GM12878 (cell line): ENCODE measurements at regions not wholly inside any gene's neighbourhood (a gene's known extent, or its start where the extent isn't known, plus 50 kb on each side); places are given as distances from the start of the nearest gene placed in this dataset.

Experiments
- ATAC-seq: fragments of 200-7000 bp; cut with Tn5 transposase; 3 replicates; pipeline ENCODE4 v1.9.1; 2020; ENCODE audit warnings: mild to moderate bottlenecking, moderate library complexity
- BruUV-seq: library from RNA; stranded (reverse); fragments of 400-500 nt; replicated peaks from 2 replicates; lab custom pipeline; 2021; lab: Mats Ljungman, UMichigan
- CTCF ChIA-PET: fragments of 300-600 bp; sonication (Branson Sonifier 250); formaldehyde crosslinking; extraction: SDS; loops from one replicate; lab custom pipeline; 2021; ENCODE audit warnings: inconsistent platforms; lab: Yijun Ruan, JAX
- POLR2A ChIA-PET: fragments of 350-600 bp; formaldehyde crosslinking; extraction: SDS; loops from one replicate; lab custom pipeline; 2021; ENCODE audit warnings: inconsistent platforms; lab: Charles Lee
- RAD21 ChIA-PET: fragments of 300-600 bp; sonication (Branson Sonifier 250); formaldehyde crosslinking; loops from one replicate; lab custom pipeline; 2023; ENCODE audit warnings: antibody characterized with exemption; ENCODE audit not compliant: unreplicated experiment; lab: Charles Lee
- SMC1A ChIA-PET: fragments of 300-600 bp; sonication (Branson Sonifier 250); formaldehyde crosslinking; loops from one replicate; lab custom pipeline; 2023; ENCODE audit not compliant: unreplicated experiment, uncharacterized antibody; lab: Charles Lee
- DNase-seq: peaks from one replicate; pipeline ENCODE4 v3.0.0-alpha.2; 2011; ENCODE audit warnings: low read depth, low spot score
- FAIRE-seq: peaks from 3 replicates; lab custom pipeline; 2011; peaks lifted over from hg19 to GRCh38; lab: Jason Lieb, UNC
- H2AFZ ChIP-seq: 2 replicates; pipeline ENCODE4 v1.6.0; 2011; ENCODE audit warnings: low read depth, low read length, control low read depth; ENCODE audit not compliant: control insufficient read depth
- H3K27ac ChIP-seq: 2 replicates; pipeline ENCODE4 v1.5.1; 2011; ENCODE audit warnings: control low read depth; ENCODE audit not compliant: control insufficient read depth, insufficient read depth
- H3K27me3 ChIP-seq, 2 experiments: replicated peaks in 1 of 2; 2 replicates each; pipeline versions ENCODE4 v1.6.0 to v1.6.1; 2011; ENCODE audit warnings: low read length in 1 of 2; ENCODE audit not compliant: control insufficient read depth in 2 of 2, insufficient read depth in 2 of 2
- H3K36me3 ChIP-seq, 2 experiments: 2 replicates each; pipeline ENCODE4 v1.5.1; 2011; ENCODE audit warnings: low read length in 1 of 2; ENCODE audit not compliant: control insufficient read depth in 2 of 2, insufficient read depth in 2 of 2
- H3K4me1 ChIP-seq: 2 replicates; pipeline ENCODE4 v1.6.1; 2011; ENCODE audit warnings: mild to moderate bottlenecking, low read length, moderate library complexity, mixed read lengths; ENCODE audit not compliant: control insufficient read depth, insufficient read depth
- H3K4me2 ChIP-seq: 2 replicates; pipeline ENCODE4 v1.6.0; 2011; ENCODE audit warnings: control low read depth; ENCODE audit not compliant: control insufficient read depth, insufficient read depth
- H3K4me3 ChIP-seq: fragments of 200-600 bp; sonication (generic); 2 replicates; pipeline ENCODE4 v1.5.1; 2016
- H3K79me2 ChIP-seq: 2 replicates; pipeline ENCODE4 v1.6.0; 2011; ENCODE audit warnings: low read length; ENCODE audit not compliant: control insufficient read depth, insufficient read depth
- H3K9ac ChIP-seq: 2 replicates; pipeline ENCODE4 v1.8.0; 2011; ENCODE audit warnings: low read length, control low read depth, mixed read lengths; ENCODE audit not compliant: control insufficient read depth, insufficient read depth
- H3K9me3 ChIP-seq: replicated peaks from 3 replicates; pipeline ENCODE4 v1.5.1; 2011; ENCODE audit warnings: mild to moderate bottlenecking, low read length; ENCODE audit not compliant: control insufficient read depth, insufficient read depth
- H4K20me1 ChIP-seq: 2 replicates; pipeline ENCODE4 v1.6.0; 2011; ENCODE audit not compliant: control insufficient read depth, insufficient read depth
- BCL11A ChIP-seq: IDR thresholded peaks from 2 replicates; pipeline ENCODE4 v1.6.1; 2011; ENCODE audit warnings: low read depth, low read length
- CREM ChIP-seq: IDR thresholded peaks from 2 replicates; pipeline ENCODE4 v1.6.1; 2014; ENCODE audit warnings: antibody characterized with exemption, low read depth
- GABPA ChIP-seq: IDR thresholded peaks from 2 replicates; pipeline ENCODE4 v1.6.1; 2014; ENCODE audit warnings: antibody characterized with exemption, low read depth, mild to moderate bottlenecking, inconsistent platforms
- LARP7 ChIP-seq: fragments of 450-650 bp; IDR thresholded peaks from 2 replicates; pipeline ENCODE4 v1.6.1; 2017; ENCODE audit warnings: mild to moderate bottlenecking
- SIX5 ChIP-seq: IDR thresholded peaks from 2 replicates; pipeline ENCODE4 v1.6.1; 2011; ENCODE audit warnings: mild to moderate bottlenecking, low read depth, low read length, moderate library complexity; ENCODE audit not compliant: severe bottlenecking
- TAF1 ChIP-seq: IDR thresholded peaks from 2 replicates; pipeline ENCODE4 v1.6.1; 2011; ENCODE audit warnings: mild to moderate bottlenecking, low read depth, low read length, borderline replicate concordance
- TARDBP ChIP-seq: IDR thresholded peaks from 2 replicates; pipeline ENCODE4 v1.6.1; 2016; ENCODE audit warnings: borderline replicate concordance
- ZZZ3 ChIP-seq: IDR thresholded peaks from 2 replicates; pipeline ENCODE4 v1.6.1; 2011; ENCODE audit warnings: low read depth; ENCODE audit not compliant: control insufficient read depth, insufficient read length
- WGBS: methylation state at CpG from one replicate; pipeline ENCODE4 v1.1.6; 2016; ENCODE audit warnings: low lambda C conversion rate; ENCODE audit not compliant: insufficient replicate concordance, insufficient coverage; ENCODE audit errors: missing lambda C conversion rate; 5-methylcytosine and 5-hydroxymethylcytosine counted together
- in situ Hi-C: fragments of 300-500 bp; cut with MboI; formaldehyde crosslinking; loops from 9 replicates; pipeline ENCODE4 v1.14.3; 2018; ENCODE audit warnings: mixed read lengths
- intact Hi-C: fragments of 100-400 bp; cut with micrococcal nuclease; formaldehyde crosslinking; loops from one replicate; pipeline ENCODE4 v1.14.2; 2022; ENCODE audit not compliant: unreplicated experiment
- TF ChIP-seq, protein P1 (sequence below): fragments of 450-650 bp; formaldehyde crosslinking; IDR thresholded peaks from 2 replicates; pipeline ENCODE4 v1.5.0; 2022; ENCODE audit warnings: mild to moderate bottlenecking, missing genetic modification characterization
- TF ChIP-seq, protein P2 (sequence below): fragments of 450-650 bp; IDR thresholded peaks from 2 replicates; pipeline ENCODE4 v1.6.1; 2017; ENCODE audit warnings: mild to moderate bottlenecking, moderate library complexity

DNA sequence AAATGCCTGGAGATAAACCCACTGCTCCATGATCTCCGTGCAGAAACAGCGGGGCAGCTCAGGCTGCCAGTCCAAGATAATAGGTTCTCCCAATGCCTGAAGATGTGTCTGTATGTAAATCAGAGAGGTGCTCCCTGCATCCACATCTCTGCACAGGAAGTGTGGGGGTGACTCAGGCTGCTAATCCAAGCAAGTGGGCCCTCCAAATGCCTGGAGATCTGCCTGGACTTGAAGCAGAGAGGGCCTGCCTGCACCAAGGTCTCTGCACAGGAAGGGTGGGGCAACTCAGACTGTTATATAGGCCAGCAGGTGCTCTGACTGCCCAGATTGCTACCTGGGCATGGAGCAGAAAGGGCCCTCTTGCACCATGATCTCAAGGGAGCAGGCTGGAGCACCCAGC lies 504.7 kb downstream of the LRFN5 start:
- H3K9ac ChIP-seq, result no peak overlapping the region
- in situ Hi-C loops, result no loop called here
- WGBS, result 42% methylated on average over 2 of the region's 2 CpGs
- no peaks in the 10 kb centered on the region for H4K20me1 ChIP-seq
- H3K9me3 ChIP-seq, result no peaks in the 10 kb centered on the region; the same call in 2 of the 3 replicates
- no peak overlapping the region for H3K4me2 ChIP-seq
- H3K27ac ChIP-seq, result no peak overlapping the region
- no peak for TF ChIP-seq TARDBP
- TF ChIP-seq TAF1, result no peak
- TF ChIP-seq, protein P1, sequence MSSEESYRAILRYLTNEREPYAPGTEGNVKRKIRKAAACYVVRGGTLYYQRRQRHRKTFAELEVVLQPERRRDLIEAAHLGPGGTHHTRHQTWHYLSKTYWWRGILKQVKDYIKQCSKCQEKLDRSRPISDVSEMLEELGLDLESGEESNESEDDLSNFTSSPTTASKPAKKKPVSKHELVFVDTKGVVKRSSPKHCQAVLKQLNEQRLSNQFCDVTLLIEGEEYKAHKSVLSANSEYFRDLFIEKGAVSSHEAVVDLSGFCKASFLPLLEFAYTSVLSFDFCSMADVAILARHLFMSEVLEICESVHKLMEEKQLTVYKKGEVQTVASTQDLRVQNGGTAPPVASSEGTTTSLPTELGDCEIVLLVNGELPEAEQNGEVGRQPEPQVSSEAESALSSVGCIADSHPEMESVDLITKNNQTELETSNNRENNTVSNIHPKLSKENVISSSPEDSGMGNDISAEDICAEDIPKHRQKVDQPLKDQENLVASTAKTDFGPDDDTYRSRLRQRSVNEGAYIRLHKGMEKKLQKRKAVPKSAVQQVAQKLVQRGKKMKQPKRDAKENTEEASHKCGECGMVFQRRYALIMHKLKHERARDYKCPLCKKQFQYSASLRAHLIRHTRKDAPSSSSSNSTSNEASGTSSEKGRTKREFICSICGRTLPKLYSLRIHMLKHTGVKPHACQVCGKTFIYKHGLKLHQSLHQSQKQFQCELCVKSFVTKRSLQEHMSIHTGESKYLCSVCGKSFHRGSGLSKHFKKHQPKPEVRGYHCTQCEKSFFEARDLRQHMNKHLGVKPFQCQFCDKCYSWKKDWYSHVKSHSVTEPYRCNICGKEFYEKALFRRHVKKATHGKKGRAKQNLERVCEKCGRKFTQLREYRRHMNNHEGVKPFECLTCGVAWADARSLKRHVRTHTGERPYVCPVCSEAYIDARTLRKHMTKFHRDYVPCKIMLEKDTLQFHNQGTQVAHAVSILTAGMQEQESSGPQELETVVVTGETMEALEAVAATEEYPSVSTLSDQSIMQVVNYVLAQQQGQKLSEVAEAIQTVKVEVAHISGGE (CRISPR knock-in tag), result no peak
- no peak for TF ChIP-seq ZZZ3
- TF ChIP-seq BCL11A, result no peak
- TF ChIP-seq, protein P2, sequence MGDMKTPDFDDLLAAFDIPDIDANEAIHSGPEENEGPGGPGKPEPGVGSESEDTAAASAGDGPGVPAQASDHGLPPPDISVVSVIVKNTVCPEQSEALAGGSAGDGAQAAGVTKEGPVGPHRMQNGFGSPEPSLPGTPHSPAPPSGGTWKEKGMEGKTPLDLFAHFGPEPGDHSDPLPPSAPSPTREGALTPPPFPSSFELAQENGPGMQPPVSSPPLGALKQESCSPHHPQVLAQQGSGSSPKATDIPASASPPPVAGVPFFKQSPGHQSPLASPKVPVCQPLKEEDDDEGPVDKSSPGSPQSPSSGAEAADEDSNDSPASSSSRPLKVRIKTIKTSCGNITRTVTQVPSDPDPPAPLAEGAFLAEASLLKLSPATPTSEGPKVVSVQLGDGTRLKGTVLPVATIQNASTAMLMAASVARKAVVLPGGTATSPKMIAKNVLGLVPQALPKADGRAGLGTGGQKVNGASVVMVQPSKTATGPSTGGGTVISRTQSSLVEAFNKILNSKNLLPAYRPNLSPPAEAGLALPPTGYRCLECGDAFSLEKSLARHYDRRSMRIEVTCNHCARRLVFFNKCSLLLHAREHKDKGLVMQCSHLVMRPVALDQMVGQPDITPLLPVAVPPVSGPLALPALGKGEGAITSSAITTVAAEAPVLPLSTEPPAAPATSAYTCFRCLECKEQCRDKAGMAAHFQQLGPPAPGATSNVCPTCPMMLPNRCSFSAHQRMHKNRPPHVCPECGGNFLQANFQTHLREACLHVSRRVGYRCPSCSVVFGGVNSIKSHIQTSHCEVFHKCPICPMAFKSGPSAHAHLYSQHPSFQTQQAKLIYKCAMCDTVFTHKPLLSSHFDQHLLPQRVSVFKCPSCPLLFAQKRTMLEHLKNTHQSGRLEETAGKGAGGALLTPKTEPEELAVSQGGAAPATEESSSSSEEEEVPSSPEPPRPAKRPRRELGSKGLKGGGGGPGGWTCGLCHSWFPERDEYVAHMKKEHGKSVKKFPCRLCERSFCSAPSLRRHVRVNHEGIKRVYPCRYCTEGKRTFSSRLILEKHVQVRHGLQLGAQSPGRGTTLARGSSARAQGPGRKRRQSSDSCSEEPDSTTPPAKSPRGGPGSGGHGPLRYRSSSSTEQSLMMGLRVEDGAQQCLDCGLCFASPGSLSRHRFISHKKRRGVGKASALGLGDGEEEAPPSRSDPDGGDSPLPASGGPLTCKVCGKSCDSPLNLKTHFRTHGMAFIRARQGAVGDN, result no peak
- no peak for TF ChIP-seq SIX5
- no peak for TF ChIP-seq CREM
- TF ChIP-seq LARP7, result no peak
- TF ChIP-seq GABPA, result no peak
- H3K4me3 ChIP-seq, result no peak overlapping the region
- SMC1A ChIA-PET, result no interaction called here
- H3K27me3 ChIP-seq, result no peaks in the 10 kb centered on the region
- FAIRE-seq, result no peak
- H3K4me1 ChIP-seq, result no peaks in the 10 kb centered on the region
- BruUV-seq, result no TSS peak
- intact Hi-C loops, result loop anchor here (2.0 kb wide), 1 partner anchor 113 kb away; no protein-coding TSS in a partner anchor
- no peaks in the 10 kb centered on the region for H3K79me2 ChIP-seq
- CTCF ChIA-PET, result no interaction called here
- H2AFZ ChIP-seq, result no peak overlapping the region
- RAD21 ChIA-PET, result no interaction called here
- no peak for ATAC-seq
- DNase-seq, result no peak
- no peaks in the 10 kb centered on the region for H3K36me3 ChIP-seq
- POLR2A ChIA-PET, result no interaction called here
